ENCODE measurements at regions not wholly inside any gene's neighbourhood (a gene's known extent, or its start where the extent isn't known, plus 50 kb on each side); places are given as distances from the start of the nearest gene placed in this dataset.

DNA sequence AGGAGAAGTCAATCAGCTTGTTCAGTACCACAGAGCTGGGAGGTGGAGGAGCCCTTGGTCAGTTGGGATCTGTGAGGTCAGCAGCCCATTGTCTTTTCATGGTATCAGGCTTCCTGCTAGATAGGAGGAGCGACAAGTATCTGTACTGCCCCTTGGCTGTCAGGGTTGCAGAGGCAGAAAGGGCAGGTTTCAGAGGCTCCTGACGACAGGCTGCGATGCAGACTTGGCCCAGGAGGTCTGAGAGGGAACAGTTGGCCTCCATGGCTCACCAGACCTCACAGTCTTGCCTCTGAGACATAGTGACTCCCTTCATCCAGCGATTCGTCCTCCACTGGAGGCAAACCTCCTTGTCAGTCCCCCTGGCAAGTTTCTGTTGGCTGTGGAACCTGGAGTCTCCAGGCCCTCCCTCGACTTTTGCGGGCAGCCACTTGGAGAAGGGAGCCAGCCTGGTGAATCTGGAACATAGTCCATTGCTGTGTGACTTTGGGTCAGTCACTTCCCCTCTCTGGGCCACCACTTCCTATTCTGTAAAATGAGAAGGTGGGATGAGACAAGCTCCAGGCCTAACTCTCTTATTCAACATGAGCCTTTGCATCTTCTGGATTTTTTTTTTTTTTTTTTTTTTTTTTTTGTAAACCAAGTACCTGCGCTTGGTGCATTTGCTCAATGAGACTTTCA lies 177.9 kb upstream of the TLE3 start:
- no peak for TF ChIP-seq POLR2A (IDR thresholded peaks at IDR 0.05)
- TF ChIP-seq CTCF (IDR thresholded peaks at IDR 0.05), result no peak
- peak in 1 of 4 donors; percentile 20 for ATAC-seq
- intact Hi-C loops (cut with DNase I), result no loop called here
- H3K36me3 ChIP-seq, result no peaks in the 10 kb centered on the region
- DNase-seq, result no peak
- no peaks in the 10 kb centered on the region for H3K9me3 ChIP-seq
- no peak overlapping the region for H3K27ac ChIP-seq
- 80% methylated on average over 2 of the region's 8 CpGs for WGBS (ENCODE audit: insufficient coverage, low coverage, low lambda C conversion rate, missing lambda C conversion rate)
- peaks cover 0 to 7% (median 0%) of the 10 kb centered on the region in 4 donors for H3K4me1 ChIP-seq
- no peaks in the 10 kb centered on the region for H3K27me3 ChIP-seq
- no peak overlapping the region for H3K4me3 ChIP-seq

DNA sequence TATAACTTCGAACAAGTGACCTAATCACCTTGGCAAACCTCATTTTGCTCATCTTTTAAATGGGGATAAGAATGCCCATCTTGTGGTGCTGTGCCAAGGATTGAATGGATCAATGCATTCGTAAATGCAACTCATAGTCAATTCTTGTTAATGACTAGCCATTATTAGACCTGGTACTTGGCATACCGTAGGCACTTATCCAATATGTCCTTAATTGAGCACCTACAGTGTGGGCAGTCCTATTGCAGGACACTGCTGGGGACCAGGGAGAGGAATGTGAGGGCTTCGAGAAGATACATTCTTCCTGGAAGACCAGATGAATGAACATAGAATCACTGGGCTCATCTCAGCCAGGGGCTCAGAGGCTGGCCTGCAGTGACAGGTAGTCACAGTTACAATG lies 177.2 kb upstream of the TLE3 start:
- intact Hi-C loops (cut with DNase I), result no loop called here
- H3K4me3 ChIP-seq, result no peak overlapping the region
- H3K9me3 ChIP-seq, result no peaks in the 10 kb centered on the region
- WGBS (ENCODE audit: insufficient coverage, low coverage, low lambda C conversion rate, missing lambda C conversion rate), result 42% methylated on average over 2 of the region's 4 CpGs
- H3K4me1 ChIP-seq, result peaks cover 0 to 7% (median 0%) of the 10 kb centered on the region in 4 donors
- H3K36me3 ChIP-seq, result no peaks in the 10 kb centered on the region
- DNase-seq (no peak), ATAC-seq (no peak)
- H3K27ac ChIP-seq, result no peak overlapping the region
- TF ChIP-seq POLR2A (IDR thresholded peaks at IDR 0.05) (no peak), CTCF (IDR thresholded peaks at IDR 0.05) (no peak)
- H3K27me3 ChIP-seq, result no peaks in the 10 kb centered on the region

- WGBS (ENCODE audit: insufficient coverage, low coverage, low lambda C conversion rate, missing lambda C conversion rate), result 87% methylated on average over 3 of the region's 3 CpGs
- no peak overlapping the region for H3K27ac ChIP-seq
- no peak overlapping the region for H3K4me3 ChIP-seq
- H3K9me3 ChIP-seq, result no peaks in the 10 kb centered on the region
- H3K36me3 ChIP-seq, result no peaks in the 10 kb centered on the region
- intact Hi-C loops (cut with DNase I), result no loop called here
- no peaks in the 10 kb centered on the region for H3K27me3 ChIP-seq
- H3K4me1 ChIP-seq, result peaks cover 0 to 11% (median 0%) of the 10 kb centered on the region in 4 donors
- TF ChIP-seq POLR2A (IDR thresholded peaks at IDR 0.05), result no peak
- TF ChIP-seq CTCF (IDR thresholded peaks at IDR 0.05), result no peak
- peak in 1 of 3 donors; percentile 2 for DNase-seq
- ATAC-seq, result no peak
Measured at GRCh38 chr15:70274255-70274880, 176.7 kb upstream of the TLE3 start.

- Histone ChIP-seq H3K36me3 (no peaks in the 10 kb centered on the region), H3K27me3 (no peaks in the 10 kb centered on the region), H3K4me1 (peaks cover 0 to 11% (median 0%) of the 10 kb centered on the region in 4 donors), H3K4me3 (no peak overlapping the region), H3K9me3 (no peaks in the 10 kb centered on the region), H3K27ac (no peak overlapping the region)
- TF ChIP-seq POLR2A (IDR thresholded peaks at IDR 0.05), result no peak
- no peak for TF ChIP-seq CTCF (IDR thresholded peaks at IDR 0.05)
- WGBS (ENCODE audit: insufficient coverage, low coverage, low lambda C conversion rate, missing lambda C conversion rate), result 91% methylated on average over 3 of the region's 3 CpGs
- DNase-seq, result no peak
- ATAC-seq, result no peak
- intact Hi-C loops (cut with DNase I), result no loop called here
Measured at GRCh38 chr15:70273808-70274207, 176.1 kb upstream of the TLE3 start.
